ENCODE measurements at regions not wholly inside any gene's neighbourhood (a gene's known extent, or its start where the extent isn't known, plus 50 kb on each side); places are given as distances from the start of the nearest gene placed in this dataset.

DNA sequence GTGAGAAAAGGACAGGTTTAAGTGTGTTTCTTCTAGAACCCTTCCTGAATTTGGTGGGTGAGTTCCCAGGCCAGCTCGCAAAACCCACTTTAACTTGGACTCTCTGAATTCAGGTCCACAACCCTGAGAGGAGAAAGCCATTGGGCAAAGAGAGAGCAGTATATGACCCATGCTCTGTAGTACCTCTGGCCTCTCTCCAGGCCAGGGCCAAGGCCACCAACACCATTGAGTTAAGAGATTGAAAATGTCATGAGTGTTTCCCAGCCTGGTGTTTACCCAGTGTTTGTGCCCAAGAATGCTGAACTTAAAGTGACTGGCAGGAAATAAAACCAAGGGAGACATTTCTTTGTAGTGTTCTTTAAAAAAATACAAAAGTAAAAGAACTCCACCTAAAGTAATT is 410.4 kb upstream of the CDH5 start:
- Mint-ChIP-seq H3K4me3 (no peak overlapping the region), H3K27me3 (no peaks in the 10 kb centered on the region), H3K36me3 (no peaks in the 10 kb centered on the region), H3K9me3 (no peaks in the 10 kb centered on the region), H3K27ac (no peak overlapping the region), H3K4me1 (no peaks in the 10 kb centered on the region)
- POLR2A ChIA-PET = no interaction called here
- no peak for DNase-seq
- no peak for ATAC-seq (ENCODE audit: low read depth)

DNA sequence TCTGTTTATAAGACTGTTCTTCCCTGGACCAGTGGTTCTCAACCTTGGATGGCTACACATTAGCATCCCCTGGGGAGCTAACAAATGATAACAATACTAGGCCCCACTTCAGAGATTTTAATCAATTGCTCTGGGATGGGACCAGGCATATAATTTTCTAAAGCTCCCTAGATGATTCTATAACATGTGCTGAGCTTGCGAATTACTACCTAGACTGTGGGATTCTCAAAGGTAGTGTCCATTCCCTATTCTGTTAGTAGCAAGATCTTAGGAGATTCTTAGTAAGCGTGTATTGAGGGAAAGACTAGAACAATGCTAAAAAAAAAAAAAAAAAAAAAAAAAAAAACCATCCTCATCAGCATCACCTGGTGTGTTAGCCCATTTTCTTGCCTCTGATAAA is 412.0 kb upstream of the CDH5 start:
- ATAC-seq (ENCODE audit: low read depth) (no peak), DNase-seq (no peak)
- no peaks in the 10 kb centered on the region for H3K36me3 Mint-ChIP-seq
- H3K9me3 Mint-ChIP-seq = peaks cover 2% of the 10 kb centered on the region
- H3K27ac Mint-ChIP-seq = no peak overlapping the region
- H3K4me3 Mint-ChIP-seq = no peak overlapping the region
- no peaks in the 10 kb centered on the region for H3K27me3 Mint-ChIP-seq
- POLR2A ChIA-PET = no interaction called here
- no peaks in the 10 kb centered on the region for H3K4me1 Mint-ChIP-seq

DNA sequence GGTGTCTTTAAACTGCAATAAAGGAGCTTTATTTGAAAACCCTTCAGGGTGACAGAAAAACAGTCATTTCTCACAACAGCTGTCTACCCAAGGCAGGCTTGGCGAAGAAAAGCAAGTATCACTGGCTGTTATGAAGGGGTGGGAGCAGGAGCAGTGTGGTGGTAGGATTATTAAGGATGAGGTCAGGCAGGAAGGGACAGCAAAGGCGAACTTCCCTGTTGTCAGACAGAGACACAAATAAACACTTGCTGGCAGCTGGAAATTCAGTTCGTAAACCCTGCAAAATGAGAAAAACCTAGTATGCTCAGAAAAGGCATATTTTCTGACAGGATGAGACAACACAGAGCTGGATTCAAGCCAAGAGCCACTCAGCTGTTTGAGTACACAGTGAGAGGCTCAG is 416.3 kb upstream of the CDH5 start:
- no peak overlapping the region for H3K4me3 Mint-ChIP-seq
- peaks cover 2% of the 10 kb centered on the region for H3K9me3 Mint-ChIP-seq
- no peak for DNase-seq
- no peaks in the 10 kb centered on the region for H3K27me3 Mint-ChIP-seq
- H3K36me3 Mint-ChIP-seq = no peaks in the 10 kb centered on the region
- no peak for ATAC-seq (ENCODE audit: low read depth)
- no peaks in the 10 kb centered on the region for H3K4me1 Mint-ChIP-seq
- H3K27ac Mint-ChIP-seq = no peak overlapping the region
- POLR2A ChIA-PET = no interaction called here

DNA sequence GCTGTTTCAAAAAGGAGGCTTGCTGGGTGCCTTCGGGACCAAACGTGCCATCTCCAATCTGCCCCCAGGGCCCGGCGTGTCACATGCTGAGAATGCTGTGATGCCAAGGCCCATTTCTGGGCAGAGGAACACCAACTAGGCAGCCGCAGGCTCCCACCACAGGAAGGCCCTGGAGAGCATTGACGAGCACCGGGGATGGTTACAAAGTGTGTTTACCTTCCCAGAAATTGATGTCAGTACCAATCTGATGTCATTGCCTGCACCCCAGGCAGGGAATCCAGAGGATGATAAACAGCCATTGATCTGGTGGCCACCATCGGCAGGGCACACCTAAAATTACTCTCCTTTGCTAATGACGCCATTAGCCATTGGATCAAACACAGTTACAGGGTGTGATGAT is 418.1 kb upstream of the CDH5 start:
- Mint-ChIP-seq H3K9me3 (peaks cover 5% of the 10 kb centered on the region), H3K4me3 (no peak overlapping the region), H3K27me3 (no peaks in the 10 kb centered on the region), H3K36me3 (no peaks in the 10 kb centered on the region), H3K4me1 (no peaks in the 10 kb centered on the region), H3K27ac (no peak overlapping the region)
- POLR2A ChIA-PET = no interaction called here
- DNase-seq (no peak), ATAC-seq (ENCODE audit: low read depth) (no peak)

DNA sequence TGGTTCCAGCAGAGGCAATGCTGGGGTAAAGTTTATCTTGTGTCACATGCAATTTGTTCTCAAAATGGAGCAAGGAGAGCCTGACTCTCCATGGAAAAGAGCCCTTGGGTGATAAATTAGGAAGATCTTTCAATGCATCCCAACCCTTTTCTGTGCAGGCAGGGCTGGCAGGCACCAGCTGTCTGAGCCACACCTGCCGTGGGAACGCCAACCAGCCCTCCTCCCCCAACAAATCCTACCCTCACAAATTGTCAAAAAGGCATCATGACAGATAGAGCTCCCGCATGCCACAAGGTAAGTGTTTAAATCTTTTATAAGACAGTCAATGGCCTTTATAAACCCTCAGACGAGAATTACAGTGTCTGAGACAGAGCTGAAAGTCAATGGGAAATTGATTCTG is 418.5 kb upstream of the CDH5 start:
- no peak overlapping the region for H3K4me3 Mint-ChIP-seq
- no peak overlapping the region for H3K27ac Mint-ChIP-seq
- no peaks in the 10 kb centered on the region for H3K4me1 Mint-ChIP-seq
- ATAC-seq (ENCODE audit: low read depth) (no peak), DNase-seq (no peak)
- no peaks in the 10 kb centered on the region for H3K36me3 Mint-ChIP-seq
- peaks cover 5% of the 10 kb centered on the region for H3K9me3 Mint-ChIP-seq
- H3K27me3 Mint-ChIP-seq = no peaks in the 10 kb centered on the region
- POLR2A ChIA-PET = no interaction called here

DNA sequence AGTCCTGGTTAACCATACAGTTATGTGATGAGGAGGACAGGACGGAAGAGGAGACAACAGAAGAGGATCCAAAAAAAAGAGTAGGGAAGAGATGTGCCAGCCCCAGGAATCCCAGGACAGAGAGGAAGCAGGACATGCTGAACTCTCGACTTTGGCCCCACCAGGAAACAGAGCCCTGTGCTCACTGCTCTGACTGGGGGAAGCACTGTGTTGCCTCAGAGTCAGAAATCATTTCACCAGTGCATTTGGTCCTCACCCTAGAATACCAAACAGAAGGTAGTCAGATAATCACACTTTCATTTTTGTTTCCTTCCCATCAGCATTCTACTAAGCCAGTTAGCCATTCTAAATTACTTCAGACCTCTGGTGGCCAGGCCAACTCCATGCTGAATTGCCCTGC is 421.0 kb upstream of the CDH5 start:
- no peaks in the 10 kb centered on the region for H3K27me3 Mint-ChIP-seq
- H3K9me3 Mint-ChIP-seq = peaks cover 5% of the 10 kb centered on the region
- no peak for DNase-seq
- POLR2A ChIA-PET = no interaction called here
- no peaks in the 10 kb centered on the region for H3K4me1 Mint-ChIP-seq
- no peak overlapping the region for H3K27ac Mint-ChIP-seq
- H3K4me3 Mint-ChIP-seq = no peak overlapping the region
- ATAC-seq (ENCODE audit: low read depth) = no peak
- no peaks in the 10 kb centered on the region for H3K36me3 Mint-ChIP-seq

DNA sequence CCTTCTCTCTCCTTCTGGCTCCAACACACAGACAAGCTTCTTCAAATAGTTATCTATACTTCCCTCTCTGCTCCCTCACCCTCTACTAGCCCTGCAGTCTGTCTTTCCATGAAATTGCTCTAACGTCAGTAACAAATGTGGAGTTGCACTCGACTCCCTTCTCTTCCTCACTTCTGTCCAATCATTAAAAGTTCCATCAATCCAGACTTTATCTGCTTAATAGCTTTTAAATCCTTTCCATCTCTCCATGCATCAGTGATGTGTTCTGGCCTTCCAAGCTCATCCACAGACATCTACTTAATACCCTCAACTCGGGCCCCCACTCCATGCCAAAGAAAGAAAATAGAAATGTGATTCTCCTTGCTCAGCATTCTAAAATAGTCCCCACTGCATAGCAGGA is 422.1 kb upstream of the CDH5 start:
- Mint-ChIP-seq H3K4me3 (no peak overlapping the region), H3K4me1 (no peaks in the 10 kb centered on the region), H3K9me3 (peaks cover 4% of the 10 kb centered on the region), H3K27me3 (no peaks in the 10 kb centered on the region), H3K36me3 (no peaks in the 10 kb centered on the region), H3K27ac (no peak overlapping the region)
- no peak for DNase-seq
- POLR2A ChIA-PET = no interaction called here
- no peak for ATAC-seq (ENCODE audit: low read depth)

DNA sequence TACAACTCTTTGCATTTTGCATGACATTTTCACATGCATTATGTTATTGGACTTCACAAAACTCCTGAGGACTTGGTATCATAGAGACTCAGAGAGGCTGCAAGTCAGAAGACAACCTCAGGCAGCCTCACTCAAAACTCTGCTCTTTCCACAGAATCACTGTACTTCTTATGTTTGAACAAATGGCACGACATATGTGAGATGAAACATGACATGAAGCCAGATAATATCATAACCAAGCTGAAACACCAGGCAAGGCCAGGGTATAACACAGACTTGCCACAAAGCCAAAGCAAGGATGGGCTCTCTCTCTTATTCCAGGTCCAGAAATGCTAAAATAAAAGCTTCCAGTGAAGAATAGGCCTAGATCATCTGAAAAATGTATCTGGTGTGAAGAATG is 425.8 kb upstream of the CDH5 start:
- Mint-ChIP-seq H3K27me3 (no peaks in the 10 kb centered on the region), H3K9me3 (peaks cover 4% of the 10 kb centered on the region), H3K27ac (no peak overlapping the region), H3K4me3 (no peak overlapping the region), H3K4me1 (no peaks in the 10 kb centered on the region), H3K36me3 (no peaks in the 10 kb centered on the region)
- ATAC-seq (ENCODE audit: low read depth) = no peak
- POLR2A ChIA-PET = no interaction called here
- DNase-seq = no peak

DNA sequence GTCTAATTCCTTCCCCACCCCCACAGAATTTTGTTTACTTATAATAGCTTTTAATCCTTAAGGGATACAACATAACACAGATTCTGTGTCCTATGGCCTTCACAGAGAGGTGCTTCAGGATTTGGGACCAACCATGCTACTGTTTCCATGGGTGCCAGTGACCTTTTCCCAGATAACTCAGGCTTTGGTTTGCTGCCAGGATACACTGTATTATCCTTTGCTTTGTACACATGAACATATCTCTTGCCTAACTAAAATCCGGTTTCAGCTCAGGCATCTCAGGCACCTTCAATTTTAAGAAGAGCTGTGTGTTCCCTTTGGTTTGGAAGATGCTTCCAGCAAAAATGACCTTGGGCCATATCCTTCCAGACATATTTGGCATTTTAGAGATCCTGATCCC is 428.4 kb upstream of the CDH5 start:
- no peak for DNase-seq
- no peak overlapping the region for H3K4me3 Mint-ChIP-seq
- POLR2A ChIA-PET = no interaction called here
- no peaks in the 10 kb centered on the region for H3K4me1 Mint-ChIP-seq
- H3K36me3 Mint-ChIP-seq = no peaks in the 10 kb centered on the region
- no peak overlapping the region for H3K27ac Mint-ChIP-seq
- H3K27me3 Mint-ChIP-seq = peaks cover 2% of the 10 kb centered on the region
- peaks cover 4% of the 10 kb centered on the region for H3K9me3 Mint-ChIP-seq
- ATAC-seq (ENCODE audit: low read depth) = no peak

DNA sequence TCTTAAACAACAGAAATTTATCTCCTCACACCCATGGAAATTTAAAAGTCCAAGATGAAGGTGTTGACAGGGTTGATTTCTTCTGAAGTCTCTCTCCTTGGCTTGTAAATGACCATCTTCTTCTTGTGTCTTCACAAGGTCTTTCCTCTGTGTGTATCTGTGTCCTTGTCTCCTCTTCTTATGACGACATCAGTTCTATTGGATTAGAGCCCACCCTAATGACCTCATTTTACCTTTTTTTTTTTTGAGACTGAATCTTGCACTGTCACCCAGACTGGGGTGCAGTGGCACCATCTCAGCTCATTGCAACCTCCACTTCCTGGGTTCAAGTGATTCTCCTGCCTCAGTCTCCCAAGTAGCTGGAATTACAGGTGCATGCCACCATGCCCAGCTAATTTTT is 429.0 kb upstream of the CDH5 start:
- Mint-ChIP-seq H3K27ac (no peak overlapping the region), H3K4me3 (no peak overlapping the region), H3K27me3 (peaks cover 2% of the 10 kb centered on the region), H3K9me3 (peaks cover 4% of the 10 kb centered on the region), H3K4me1 (no peaks in the 10 kb centered on the region), H3K36me3 (no peaks in the 10 kb centered on the region)
- DNase-seq = no peak
- no peak for ATAC-seq (ENCODE audit: low read depth)
- POLR2A ChIA-PET = no interaction called here

DNA sequence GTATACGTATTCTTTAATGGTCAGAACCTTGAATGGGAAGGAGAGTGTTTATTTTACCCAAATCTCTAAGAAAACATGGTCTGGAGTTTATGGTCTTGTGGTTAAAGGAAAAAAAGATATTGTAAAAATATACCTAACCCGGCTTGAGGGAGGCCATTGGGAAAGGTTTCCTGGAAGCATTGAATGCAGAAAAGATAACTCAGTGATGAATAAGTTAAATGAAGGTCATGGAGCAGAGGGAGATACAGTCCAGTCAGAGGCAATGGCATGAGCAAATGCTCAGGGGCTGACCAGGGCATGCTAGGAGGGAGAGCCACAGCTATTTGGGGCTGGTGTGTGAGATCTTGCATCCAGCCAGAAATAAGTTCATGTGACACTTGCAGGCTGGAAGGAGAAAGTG is 430.4 kb upstream of the CDH5 start:
- Mint-ChIP-seq H3K27me3 (peaks cover 2% of the 10 kb centered on the region), H3K4me1 (no peaks in the 10 kb centered on the region), H3K4me3 (no peak overlapping the region), H3K27ac (no peak overlapping the region), H3K36me3 (no peaks in the 10 kb centered on the region), H3K9me3 (peaks cover 4% of the 10 kb centered on the region)
- ATAC-seq (ENCODE audit: low read depth) = no peak
- POLR2A ChIA-PET = no interaction called here
- no peak for DNase-seq

DNA sequence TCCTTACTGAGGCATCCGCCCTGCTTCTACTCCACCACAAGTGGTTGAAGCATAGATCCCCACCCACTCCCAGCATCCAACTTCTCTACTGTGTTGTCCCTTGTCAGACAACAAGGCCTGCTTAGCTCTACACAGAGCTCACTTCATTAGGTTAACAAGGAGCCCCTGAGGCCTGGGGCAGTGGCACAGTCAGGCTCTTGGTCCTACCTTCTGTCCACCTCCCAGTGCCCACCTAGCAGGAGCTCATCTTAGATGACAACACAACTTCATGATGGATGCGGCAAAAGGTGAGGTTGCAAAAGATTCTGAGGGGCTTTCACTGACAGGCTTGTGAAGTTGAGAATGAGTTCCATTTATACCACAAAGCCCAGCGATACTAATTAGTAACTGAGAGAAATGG is 432.0 kb upstream of the CDH5 start:
- H3K4me3 Mint-ChIP-seq = no peak overlapping the region
- H3K4me1 Mint-ChIP-seq = no peaks in the 10 kb centered on the region
- peaks cover 8% of the 10 kb centered on the region for H3K9me3 Mint-ChIP-seq
- no peak for DNase-seq
- no peak for ATAC-seq (ENCODE audit: low read depth)
- POLR2A ChIA-PET = no interaction called here
- no peak overlapping the region for H3K27ac Mint-ChIP-seq
- H3K27me3 Mint-ChIP-seq = peaks cover 2% of the 10 kb centered on the region
- no peaks in the 10 kb centered on the region for H3K36me3 Mint-ChIP-seq

DNA sequence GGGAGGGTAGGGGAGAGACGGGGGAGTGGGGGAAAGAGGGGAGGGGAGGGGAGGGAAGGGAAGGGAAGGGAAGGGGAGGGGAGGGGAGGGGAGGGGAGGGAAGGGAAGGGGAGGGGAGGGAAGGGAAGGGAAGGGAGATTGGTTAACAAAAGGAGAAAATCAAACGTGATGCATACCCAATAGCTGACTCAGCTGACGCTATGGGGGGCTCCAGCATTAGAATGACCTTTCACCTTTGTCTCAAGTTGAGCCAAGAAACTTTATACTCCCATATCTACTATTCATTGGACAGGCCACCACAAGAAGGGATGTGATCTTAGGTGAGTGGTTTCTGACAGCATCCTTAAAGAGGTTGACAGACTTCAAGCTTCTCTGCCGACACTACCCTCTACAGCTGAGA is 432.8 kb upstream of the CDH5 start:
- ATAC-seq (ENCODE audit: low read depth) (no peak), DNase-seq (no peak)
- POLR2A ChIA-PET = no interaction called here
- Mint-ChIP-seq H3K9me3 (peaks cover 12% of the 10 kb centered on the region), H3K4me3 (no peak overlapping the region), H3K27me3 (peaks cover 2% of the 10 kb centered on the region), H3K4me1 (no peaks in the 10 kb centered on the region), H3K27ac (no peak overlapping the region), H3K36me3 (no peaks in the 10 kb centered on the region)

DNA sequence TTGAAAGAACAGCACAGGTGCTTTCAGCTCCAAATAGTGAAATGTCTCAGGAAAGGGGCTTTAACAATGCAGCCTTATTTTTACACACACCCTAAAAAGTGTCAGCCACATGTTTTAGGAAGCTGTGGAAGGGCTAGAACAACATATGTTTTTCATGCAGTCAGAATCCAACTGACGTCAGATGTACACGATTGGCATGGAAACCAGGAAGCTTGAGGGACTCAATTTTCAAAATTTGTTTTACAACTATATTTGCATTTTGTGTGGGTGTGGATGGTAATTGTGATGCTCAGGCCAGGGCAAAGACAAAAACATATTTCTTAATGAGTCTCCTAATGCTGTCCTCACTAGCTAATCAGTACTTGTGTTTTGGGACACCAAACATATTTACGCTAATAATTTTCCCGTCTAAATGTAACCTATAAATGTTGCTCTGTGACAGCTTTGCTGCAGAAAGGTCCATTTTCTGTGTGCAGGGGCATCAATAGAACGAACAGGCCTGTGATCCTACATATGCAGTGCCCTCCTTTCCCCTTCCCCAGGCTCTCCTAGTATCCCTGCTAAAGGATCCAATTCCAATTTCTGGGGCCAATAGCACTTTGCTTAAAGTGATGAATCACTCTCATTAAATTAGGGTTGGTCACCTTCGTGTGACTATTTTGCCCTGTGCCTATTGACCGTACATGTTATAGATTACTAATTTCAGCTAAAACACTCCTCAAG is 434.0 kb upstream of the CDH5 start:
- peaks cover 12% of the 10 kb centered on the region for H3K9me3 Mint-ChIP-seq
- no peak for DNase-seq
- no peaks in the 10 kb centered on the region for H3K36me3 Mint-ChIP-seq
- no peak overlapping the region for H3K4me3 Mint-ChIP-seq
- no peak for ATAC-seq (ENCODE audit: low read depth)
- H3K27ac Mint-ChIP-seq = no peak overlapping the region
- H3K4me1 Mint-ChIP-seq = no peaks in the 10 kb centered on the region
- H3K27me3 Mint-ChIP-seq = peaks cover 2% of the 10 kb centered on the region
- POLR2A ChIA-PET = no interaction called here

DNA sequence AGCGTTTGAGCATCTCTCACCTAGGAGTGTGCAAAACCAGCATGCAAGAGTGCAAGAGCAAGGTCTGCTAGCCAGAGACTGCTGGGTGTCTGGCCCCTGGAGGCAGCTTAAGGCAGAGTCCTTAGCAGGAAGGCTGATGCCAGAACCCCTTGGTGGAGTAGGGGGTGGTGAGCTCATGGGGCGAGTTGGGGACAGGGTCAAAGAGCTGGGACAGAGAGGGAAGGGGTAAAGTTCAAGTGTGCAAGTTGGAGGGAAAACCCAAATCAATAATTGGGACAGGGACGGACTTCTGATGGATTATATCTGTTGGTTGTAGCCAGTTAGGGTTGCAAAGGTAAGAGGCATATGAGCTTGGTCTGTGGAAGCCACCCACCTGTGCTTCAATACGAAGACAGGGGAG is 443.6 kb upstream of the CDH5 start:
- no peak overlapping the region for H3K4me3 Mint-ChIP-seq
- H3K36me3 Mint-ChIP-seq = no peaks in the 10 kb centered on the region
- no peaks in the 10 kb centered on the region for H3K27me3 Mint-ChIP-seq
- no peak for DNase-seq
- no peak overlapping the region for H3K27ac Mint-ChIP-seq
- no peaks in the 10 kb centered on the region for H3K4me1 Mint-ChIP-seq
- H3K9me3 Mint-ChIP-seq = no peaks in the 10 kb centered on the region
- POLR2A ChIA-PET = no interaction called here
- ATAC-seq (ENCODE audit: low read depth) = no peak

All from activated naive CD8-positive, alpha-beta T cell treated with anti-CD3 and anti-CD28 coated beads, Interleukin-2, amount 10 ng/mL, durations not matched to agents 7 days and 5 days (primary cell).